DND-41 (cell line): ENCODE measurements at regions not wholly inside any gene's neighbourhood (a gene's known extent, or its start where the extent isn't known, plus 50 kb on each side); places are given as distances from the start of the nearest gene placed in this dataset.
A peak's percentile ranks its signal among the peaks of the same experiment; 100 is the strongest.

ENCODE experiments used
- ATAC-seq: fragments of 200-7000 bp; cut with Tn5 transposase; 3 replicates; pipeline ENCODE4 v1.9.1; 2021; ENCODE audit warnings: low read depth; ENCODE audit not compliant: insufficient read depth
- DNase-seq: peaks from one replicate; pipeline ENCODE4 v3.0.0-alpha.2; 2020
- H2AFZ ChIP-seq: 2 replicates; pipeline ENCODE4 v1.6.0; 2012; ENCODE audit warnings: low read depth, low read length
- H3K27ac ChIP-seq: 2 replicates; pipeline ENCODE4 v1.5.1; 2012; ENCODE audit warnings: low read length, inconsistent platforms
- H3K27me3 ChIP-seq: fragments of 200-600 bp; sonication (generic); 2 replicates; pipeline ENCODE4 v1.6.0; 2012; ENCODE audit warnings: low read length, mild to moderate bottlenecking, inconsistent platforms; ENCODE audit not compliant: insufficient read depth, poor library complexity
- H3K36me3 ChIP-seq: 2 replicates; pipeline ENCODE4 v1.5.1; 2012; ENCODE audit warnings: low read length, inconsistent platforms; ENCODE audit not compliant: insufficient read depth
- H3K4me1 ChIP-seq: 2 replicates; pipeline ENCODE4 v1.5.1; 2012; ENCODE audit warnings: mild to moderate bottlenecking, low read length; ENCODE audit not compliant: insufficient read depth
- H3K4me2 ChIP-seq: 2 replicates; pipeline ENCODE4 v1.6.0; 2012; ENCODE audit warnings: mild to moderate bottlenecking, moderate library complexity, low read length, inconsistent platforms; ENCODE audit not compliant: insufficient read depth
- H3K4me3 ChIP-seq, 2 experiments: fragments of 200-600 bp in 1 of 2; shearing (Covaris generic) in 1 of 2; 2 replicates each; pipeline ENCODE4 v1.5.1; 2012 to 2016; ENCODE audit warnings: inconsistent platforms in 2 of 2, low read length in 2 of 2, mild to moderate bottlenecking in 2 of 2, low read depth in 1 of 2, moderate library complexity in 1 of 2
- H3K79me2 ChIP-seq: 2 replicates; pipeline ENCODE4 v1.6.0; 2012; ENCODE audit warnings: low read length, inconsistent platforms; ENCODE audit not compliant: insufficient read depth
- H3K9ac ChIP-seq: 2 replicates; pipeline ENCODE4 v1.6.0; 2012; ENCODE audit warnings: low read depth, mild to moderate bottlenecking, inconsistent platforms, low read length, moderate library complexity
- H3K9me3 ChIP-seq: 2 replicates; pipeline ENCODE4 v1.5.1; 2012; ENCODE audit warnings: low read length, moderate library complexity, mild to moderate bottlenecking, inconsistent platforms; ENCODE audit not compliant: insufficient read depth, severe bottlenecking
- H4K20me1 ChIP-seq: 2 replicates; pipeline ENCODE4 v1.6.0; 2012; ENCODE audit warnings: low read length; ENCODE audit not compliant: insufficient read depth
- CTCF ChIP-seq: IDR thresholded peaks from 2 replicates; pipeline ENCODE4 v1.5.1; 2012; ENCODE audit warnings: borderline replicate concordance, low read length, moderate library complexity, mild to moderate bottlenecking; ENCODE audit not compliant: poor library complexity, severe bottlenecking; ENCODE audit errors: extremely low read depth
- EZH2 ChIP-seq: IDR thresholded peaks from 3 replicates; pipeline ENCODE4 v1.6.1; 2012; ENCODE audit warnings: borderline replicate concordance, low read depth, mild to moderate bottlenecking, moderate library complexity, low read length, inconsistent platforms; ENCODE audit not compliant: severe bottlenecking

GRCh38 chr4:56244681-56245080, 142.6 kb downstream of the AASDH start:
- H3K79me2 ChIP-seq, result no peaks in the 10 kb centered on the region
- ATAC-seq (no peak), DNase-seq (no peak)
- TF ChIP-seq CTCF (no peak), EZH2 (no peak)
- H2AFZ ChIP-seq, result no peak overlapping the region
- H3K36me3 ChIP-seq, result no peaks in the 10 kb centered on the region
- no peaks in the 10 kb centered on the region for H3K27me3 ChIP-seq
- no peak overlapping the region for H3K4me2 ChIP-seq
- H4K20me1 ChIP-seq, result no peaks in the 10 kb centered on the region
- no peaks in the 10 kb centered on the region for H3K9me3 ChIP-seq
- no peak overlapping the region for H3K4me3 ChIP-seq
- H3K27ac ChIP-seq, result no peak overlapping the region
- no peaks in the 10 kb centered on the region for H3K4me1 ChIP-seq
- H3K9ac ChIP-seq, result no peak overlapping the region

- Histone ChIP-seq H3K27me3 (no peaks in the 10 kb centered on the region), H4K20me1 (no peaks in the 10 kb centered on the region), H3K4me1 (no peaks in the 10 kb centered on the region), H3K36me3 (no peaks in the 10 kb centered on the region), H3K4me3 (no peak overlapping the region), H3K9me3 (no peaks in the 10 kb centered on the region), H3K4me2 (no peak overlapping the region), H3K79me2 (no peaks in the 10 kb centered on the region), H3K9ac (no peak overlapping the region), H3K27ac (no peak overlapping the region), H2AFZ (no peak overlapping the region)
- DNase-seq, result peak; percentile 5
- TF ChIP-seq EZH2 (no peak), CTCF (no peak)
- peak; percentile 83 for ATAC-seq
These were observed 144.2 kb downstream of the AASDH start for GRCh38 chr4:56243107-56243506.

GRCh38 chr4:56241500-56241899, 145.8 kb downstream of the AASDH start:
- DNase-seq, result no peak
- no peak overlapping the region for H2AFZ ChIP-seq
- H3K36me3 ChIP-seq, result no peaks in the 10 kb centered on the region
- no peaks in the 10 kb centered on the region for H3K4me1 ChIP-seq
- H4K20me1 ChIP-seq, result no peaks in the 10 kb centered on the region
- TF ChIP-seq CTCF (no peak), EZH2 (no peak)
- H3K4me2 ChIP-seq, result no peak overlapping the region
- no peaks in the 10 kb centered on the region for H3K79me2 ChIP-seq
- no peak overlapping the region for H3K9ac ChIP-seq
- H3K27ac ChIP-seq, result no peak overlapping the region
- no peaks in the 10 kb centered on the region for H3K9me3 ChIP-seq
- no peak overlapping the region for H3K4me3 ChIP-seq
- no peak for ATAC-seq
- no peaks in the 10 kb centered on the region for H3K27me3 ChIP-seq
